GM12873 (cell line): ENCODE measurements at regions not wholly inside any gene's neighbourhood (a gene's known extent, or its start where the extent isn't known, plus 50 kb on each side); places are given as distances from the start of the nearest gene placed in this dataset.

Experiments
- CTCF ChIP-seq: IDR thresholded peaks from 2 replicates; pipeline ENCODE4 v1.5.1; 2012; ENCODE audit warnings: low read depth, mild to moderate bottlenecking, moderate library complexity, low read length, control low read depth; ENCODE audit not compliant: insufficient read depth; ENCODE audit errors: missing control alignments

- no peak for TF ChIP-seq CTCF
Observed at GRCh38 chr2:133718688-133719201, 150.5 kb upstream of the NCKAP5 start.

DNA sequence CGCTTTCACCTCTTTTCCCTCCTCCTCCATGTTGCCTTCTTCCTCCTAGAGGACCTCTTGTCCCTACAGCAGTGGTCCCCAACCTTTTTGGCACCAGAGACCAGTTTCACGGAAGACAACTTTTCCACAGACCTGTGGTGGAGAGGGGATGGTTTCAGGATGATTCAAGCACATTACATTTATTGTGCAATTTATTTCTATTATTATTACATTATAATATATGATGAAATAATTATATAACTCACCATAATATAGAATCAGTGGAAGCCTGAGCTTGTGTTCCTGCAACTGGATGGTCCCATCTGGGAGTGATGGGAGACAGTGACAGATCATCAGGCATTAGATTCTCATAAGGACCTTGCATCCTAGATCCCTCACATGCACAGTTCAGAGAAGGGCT, 152.2 kb upstream of the NCKAP5 start:
- no peak for TF ChIP-seq CTCF

- TF ChIP-seq CTCF: no peak
Observed at GRCh38 chr2:133721118-133721517, 152.9 kb upstream of the NCKAP5 start.

DNA sequence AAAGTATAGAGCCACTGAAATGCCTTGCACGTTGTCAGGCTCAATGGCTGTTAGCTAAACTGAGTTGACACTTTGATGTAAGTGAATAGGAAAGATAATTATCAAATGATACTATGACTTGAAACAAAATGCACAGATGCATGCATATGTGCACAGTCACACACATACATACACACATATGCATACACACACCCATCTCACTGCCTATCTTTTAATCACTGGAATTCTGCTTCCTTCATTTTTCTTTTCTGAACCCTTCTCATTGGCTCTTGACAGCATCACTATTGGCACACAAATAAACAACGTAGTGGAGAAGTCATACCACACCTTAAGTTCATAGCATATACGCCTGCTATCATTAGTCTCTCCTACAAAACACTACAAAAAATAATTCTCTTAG, 154.9 kb upstream of the NCKAP5 start:
- no peak for TF ChIP-seq CTCF

DNA sequence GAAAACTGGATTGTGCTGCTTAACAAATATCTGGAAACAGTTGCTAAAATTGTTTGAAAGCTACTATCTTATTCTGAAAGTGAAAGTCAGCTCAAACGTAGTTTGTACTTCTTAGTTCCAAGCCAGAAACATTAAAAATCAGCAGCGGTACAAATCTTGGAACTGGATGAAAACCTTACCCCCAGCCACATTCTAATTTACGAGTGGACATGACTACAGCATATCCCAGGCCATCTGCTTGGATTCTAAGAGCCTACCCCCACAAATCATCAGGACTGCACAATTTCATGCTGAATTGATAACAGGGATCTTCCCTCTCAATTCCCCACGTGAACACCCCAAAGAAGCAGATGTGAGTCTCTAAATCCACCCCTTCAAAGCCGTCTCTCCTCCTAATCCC, 158.7 kb upstream of the NCKAP5 start:
- no peak for TF ChIP-seq CTCF

GRCh38 chr2:133732059-133732458, 163.8 kb upstream of the NCKAP5 start:
- no peak for TF ChIP-seq CTCF

- TF ChIP-seq CTCF: no peak
Observed at GRCh38 chr2:133732982-133733900, 165.0 kb upstream of the NCKAP5 start.
